Loucy (cell line): ENCODE measurements at regions not wholly inside any gene's neighbourhood (a gene's known extent, or its start where the extent isn't known, plus 50 kb on each side); places are given as distances from the start of the nearest gene placed in this dataset.

Source experiments
- H2AFZ ChIP-seq: fragments of 200-600 bp; sonication (generic); 2 replicates; pipeline ENCODE4 v1.6.0; 2016; ENCODE audit warnings: antibody characterized with exemption, mild to moderate bottlenecking, low read length, moderate library complexity
- H3F3A ChIP-seq: fragments of 200-600 bp; 2 replicates; pipeline ENCODE4 v1.6.0; 2016; ENCODE audit warnings: antibody characterized with exemption, low read depth, mild to moderate bottlenecking
- H3K27me3 ChIP-seq: fragments of 200-600 bp; sonication (generic); 2 replicates; pipeline ENCODE4 v1.6.1; 2014; ENCODE audit warnings: low read length, mild to moderate bottlenecking; ENCODE audit not compliant: insufficient read depth, poor library complexity, severe bottlenecking
- H3K36me3 ChIP-seq: fragments of 200-600 bp; sonication (generic); 2 replicates; pipeline ENCODE4 v1.6.1; 2016; ENCODE audit warnings: low read length; ENCODE audit not compliant: insufficient read depth
- H3K4me1 ChIP-seq: fragments of 200-600 bp; sonication (generic); 2 replicates; pipeline ENCODE4 v1.5.1; 2014; ENCODE audit warnings: low read length, mild to moderate bottlenecking; ENCODE audit not compliant: insufficient read depth, poor library complexity, severe bottlenecking
- H3K4me2 ChIP-seq: fragments of 200-600 bp; sonication (generic); 2 replicates; pipeline ENCODE4 v1.6.0; 2014; ENCODE audit warnings: antibody characterized with exemption, low read length, low read depth, mild to moderate bottlenecking; ENCODE audit not compliant: poor library complexity, severe bottlenecking
- H3K4me3 ChIP-seq: fragments of 200-600 bp; sonication (generic); 2 replicates; pipeline ENCODE4 v1.5.1; 2014; ENCODE audit warnings: low read length, mild to moderate bottlenecking, mixed read lengths; ENCODE audit not compliant: poor library complexity, severe bottlenecking
- H3K79me2 ChIP-seq: fragments of 200-600 bp; sonication (generic); 2 replicates; pipeline ENCODE4 v1.6.1; 2014; ENCODE audit warnings: low read length; ENCODE audit not compliant: insufficient read depth
- H3K9ac ChIP-seq: fragments of 200-600 bp; sonication (generic); 2 replicates; pipeline ENCODE4 v1.6.0; 2014; ENCODE audit warnings: mild to moderate bottlenecking, low read depth, low read length, moderate library complexity; ENCODE audit not compliant: poor library complexity, severe bottlenecking
- H3K9me2 ChIP-seq: fragments of 200-600 bp; sonication (generic); replicated peaks from 2 replicates; pipeline ENCODE4 v1.6.1; 2016; ENCODE audit warnings: low read depth, low read length, mixed read lengths
- H3K9me3 ChIP-seq: fragments of 200-600 bp; sonication (generic); 2 replicates; pipeline ENCODE4 v1.6.1; 2014; ENCODE audit warnings: mild to moderate bottlenecking, antibody characterized with exemption, low read length, low read depth; ENCODE audit not compliant: insufficient read depth
- H4K20me1 ChIP-seq: fragments of 200-600 bp; sonication (generic); 2 replicates; pipeline ENCODE4 v1.6.0; 2014; ENCODE audit warnings: antibody characterized with exemption, low read length, mild to moderate bottlenecking; ENCODE audit not compliant: insufficient read depth, poor library complexity, severe bottlenecking
- CTCF ChIP-seq: fragments of 200-600 bp; sonication (generic); conservative IDR thresholded peaks from 2 replicates; pipeline ENCODE4 v1.5.1; 2014; ENCODE audit warnings: mild to moderate bottlenecking, antibody characterized with exemption, low read length
- EZH2phosphoT487 ChIP-seq: fragments of 200-600 bp; IDR thresholded peaks from 2 replicates; pipeline ENCODE4 v1.6.1; 2018; ENCODE audit warnings: antibody characterized with exemption, mild to moderate bottlenecking, moderate library complexity, borderline replicate concordance

GRCh38 chr12:13562915-13563742, 366.6 kb downstream of the EMP1 start:
- H3K27me3 ChIP-seq = no peaks in the 10 kb centered on the region
- H3K4me1 ChIP-seq = no peaks in the 10 kb centered on the region
- H4K20me1 ChIP-seq = no peaks in the 10 kb centered on the region
- H3K9ac ChIP-seq = no peak overlapping the region
- no peak overlapping the region for H3K4me3 ChIP-seq
- no peaks in the 10 kb centered on the region for H3K9me2 ChIP-seq
- no peak overlapping the region for H2AFZ ChIP-seq
- H3K4me2 ChIP-seq = no peak overlapping the region
- H3K9me3 ChIP-seq = no peaks in the 10 kb centered on the region
- H3F3A ChIP-seq = no peaks in the 10 kb centered on the region
- TF ChIP-seq EZH2phosphoT487 (no peak), CTCF (no peak)
- no peaks in the 10 kb centered on the region for H3K36me3 ChIP-seq
- no peaks in the 10 kb centered on the region for H3K79me2 ChIP-seq

- H2AFZ ChIP-seq = no peak overlapping the region
- no peak overlapping the region for H3K4me2 ChIP-seq
- H3K9me3 ChIP-seq = no peaks in the 10 kb centered on the region
- H3K36me3 ChIP-seq = no peaks in the 10 kb centered on the region
- no peaks in the 10 kb centered on the region for H3K9me2 ChIP-seq
- H3K27me3 ChIP-seq = no peaks in the 10 kb centered on the region
- TF ChIP-seq EZH2phosphoT487 (no peak), CTCF (no peak)
- no peaks in the 10 kb centered on the region for H4K20me1 ChIP-seq
- no peaks in the 10 kb centered on the region for H3F3A ChIP-seq
- H3K4me3 ChIP-seq = no peak overlapping the region
- no peak overlapping the region for H3K9ac ChIP-seq
- H3K79me2 ChIP-seq = no peaks in the 10 kb centered on the region
- H3K4me1 ChIP-seq = no peaks in the 10 kb centered on the region
Measured at GRCh38 chr12:13561923-13562322, 365.4 kb downstream of the EMP1 start.

GRCh38 chr12:13559318-13559978, 362.9 kb downstream of the EMP1 start:
- no peak for TF ChIP-seq CTCF
- TF ChIP-seq EZH2phosphoT487 = no peak
- H3K9ac ChIP-seq = no peak overlapping the region
- H3K9me2 ChIP-seq = no peaks in the 10 kb centered on the region
- no peaks in the 10 kb centered on the region for H3K9me3 ChIP-seq
- H2AFZ ChIP-seq = no peak overlapping the region
- H3K4me2 ChIP-seq = no peak overlapping the region
- no peaks in the 10 kb centered on the region for H3K79me2 ChIP-seq
- H4K20me1 ChIP-seq = no peaks in the 10 kb centered on the region
- H3K4me3 ChIP-seq = no peak overlapping the region
- no peaks in the 10 kb centered on the region for H3K4me1 ChIP-seq
- H3K36me3 ChIP-seq = no peaks in the 10 kb centered on the region
- H3K27me3 ChIP-seq = peaks cover 3% of the 10 kb centered on the region
- H3F3A ChIP-seq = no peaks in the 10 kb centered on the region
